ENCODE measurements at regions not wholly inside any gene's neighbourhood (a gene's known extent, or its start where the extent isn't known, plus 50 kb on each side); places are given as distances from the start of the nearest gene placed in this dataset.

DNA sequence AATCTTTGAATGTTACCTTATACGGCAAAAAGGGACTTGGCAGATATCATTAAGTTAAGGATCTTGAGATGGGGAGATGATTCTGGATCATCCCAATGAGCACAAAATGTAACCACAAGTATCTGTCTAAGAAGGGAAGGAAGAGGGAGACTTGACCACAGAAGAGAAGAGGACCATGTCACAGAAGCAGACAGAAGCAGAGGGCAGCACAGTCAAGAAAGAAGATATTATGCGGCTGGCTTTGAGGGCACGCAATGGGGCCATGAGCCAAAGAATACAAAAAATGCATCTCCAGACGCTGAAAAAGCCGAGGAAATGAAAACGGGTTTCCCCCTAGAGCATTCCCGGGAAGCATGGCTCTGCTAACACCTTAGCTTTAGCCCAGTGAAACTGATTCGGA, 225.3 kb downstream of the NR2F1-AS1 start:
- TF ChIP-seq CTCF (IDR thresholded peaks at IDR 0.05), result no peak
- TF ChIP-seq ZFX (IDR thresholded peaks at IDR 0.05; ENCODE audit: borderline replicate concordance), result no peak
